HEK293T (cell line): ENCODE measurements at regions not wholly inside any gene's neighbourhood (a gene's known extent, or its start where the extent isn't known, plus 50 kb on each side); places are given as distances from the start of the nearest gene placed in this dataset.

Experiments
- ARNT ChIP-seq: fragments of 450-650 bp; IDR thresholded peaks from 2 replicates; pipeline ENCODE4 v1.6.1; 2017; ENCODE audit warnings: mild to moderate bottlenecking
- CTBP1 ChIP-seq: fragments of 450-650 bp; IDR thresholded peaks from 2 replicates; pipeline ENCODE4 v1.6.1; 2016; ENCODE audit warnings: borderline replicate concordance
- ELF4 ChIP-seq: fragments of 450-650 bp; IDR thresholded peaks from 2 replicates; pipeline ENCODE4 v1.6.1; 2017; ENCODE audit warnings: antibody characterized with exemption
- FOXA1 ChIP-seq: fragments of 450-650 bp; IDR thresholded peaks from 2 replicates; pipeline ENCODE4 v1.6.1; 2016; ENCODE audit warnings: mild to moderate bottlenecking
- FOXM1 ChIP-seq: fragments of 450-650 bp; IDR thresholded peaks from 2 replicates; pipeline ENCODE4 v1.6.1; 2017; ENCODE audit warnings: mild to moderate bottlenecking, borderline replicate concordance
- HDGF ChIP-seq: fragments of 450-650 bp; IDR thresholded peaks from 2 replicates; pipeline ENCODE4 v1.6.1; 2017; ENCODE audit warnings: antibody characterized with exemption, borderline replicate concordance
- LEF1 ChIP-seq: fragments of 450-650 bp; IDR thresholded peaks from 2 replicates; pipeline ENCODE4 v1.6.1; 2017; ENCODE audit warnings: mild to moderate bottlenecking, borderline replicate concordance
- NFRKB ChIP-seq: fragments of 450-650 bp; IDR thresholded peaks from 2 replicates; pipeline ENCODE4 v1.6.1; 2016; ENCODE audit warnings: mild to moderate bottlenecking, moderate library complexity
- SP1 ChIP-seq: fragments of 450-650 bp; IDR thresholded peaks from 2 replicates; pipeline ENCODE4 v1.6.1; 2017
- SUZ12 ChIP-seq: fragments of 450-650 bp; IDR thresholded peaks from 2 replicates; pipeline ENCODE4 v1.6.1; 2016; ENCODE audit warnings: mild to moderate bottlenecking

- no peak for TF ChIP-seq HDGF
- no peak for TF ChIP-seq FOXA1
- no peak for TF ChIP-seq SP1
- no peak for TF ChIP-seq SUZ12
- no peak for TF ChIP-seq ARNT
- TF ChIP-seq NFRKB = no peak
- no peak for TF ChIP-seq ELF4
- TF ChIP-seq FOXM1 = no peak
- TF ChIP-seq CTBP1 = no peak
- no peak for TF ChIP-seq LEF1
Measured at GRCh38 chr10:129163531-129163930, 303.5 kb upstream of the MGMT start.
